T-helper 2 cell treated with Interferon-gamma antibody and Interleukin-4, amounts not matched to agents 5 μg/mL and 100 μg/mL, for 36 hours (primary cell): ENCODE measurements at regions not wholly inside any gene's neighbourhood (a gene's known extent, or its start where the extent isn't known, plus 50 kb on each side); places are given as distances from the start of the nearest gene placed in this dataset.

ENCODE experiments used
- DNase-seq: peaks from one replicate; pipeline ENCODE4 v3.0.0; 2021; ENCODE audit warnings: low spot score
- H3K27ac Mint-ChIP-seq: one replicate; pipeline ENCODE4 v1.8.0; 2021; ENCODE audit warnings: mild to moderate bottlenecking, mixed read lengths
- H3K27me3 Mint-ChIP-seq: one replicate; pipeline ENCODE4 v1.8.0; 2021; ENCODE audit warnings: low read depth, mixed read lengths
- H3K36me3 Mint-ChIP-seq: one replicate; pipeline ENCODE4 v1.8.0; 2021; ENCODE audit warnings: low read depth, mixed read lengths
- H3K4me1 Mint-ChIP-seq: one replicate; pipeline ENCODE4 v1.8.0; 2021; ENCODE audit warnings: low read depth, mixed read lengths
- H3K4me3 Mint-ChIP-seq: one replicate; pipeline ENCODE4 v1.8.0; 2022; ENCODE audit warnings: mild to moderate bottlenecking, moderate library complexity, mixed read lengths
- H3K9me3 Mint-ChIP-seq: one replicate; pipeline ENCODE4 v1.8.0; 2021; ENCODE audit warnings: mixed read lengths

- Mint-ChIP-seq H3K36me3 (no peaks in the 10 kb centered on the region), H3K4me3 (no peak overlapping the region), H3K27ac (no peak overlapping the region), H3K27me3 (no peaks in the 10 kb centered on the region), H3K4me1 (no peaks in the 10 kb centered on the region), H3K9me3 (no peaks in the 10 kb centered on the region)
- no peak for DNase-seq
Measured at GRCh38 chr2:120476141-120476540, 130.2 kb downstream of the INHBB start.

GRCh38 chr2:120477198-120477597 lies 131.3 kb downstream of the INHBB start:
- H3K36me3 Mint-ChIP-seq, result no peaks in the 10 kb centered on the region
- no peaks in the 10 kb centered on the region for H3K9me3 Mint-ChIP-seq
- DNase-seq, result no peak
- no peak overlapping the region for H3K27ac Mint-ChIP-seq
- H3K4me3 Mint-ChIP-seq, result no peak overlapping the region
- no peaks in the 10 kb centered on the region for H3K4me1 Mint-ChIP-seq
- H3K27me3 Mint-ChIP-seq, result no peaks in the 10 kb centered on the region

- H3K4me3 Mint-ChIP-seq, result no peak overlapping the region
- H3K9me3 Mint-ChIP-seq, result no peaks in the 10 kb centered on the region
- H3K36me3 Mint-ChIP-seq, result no peaks in the 10 kb centered on the region
- H3K4me1 Mint-ChIP-seq, result no peaks in the 10 kb centered on the region
- no peaks in the 10 kb centered on the region for H3K27me3 Mint-ChIP-seq
- no peak overlapping the region for H3K27ac Mint-ChIP-seq
- DNase-seq, result no peak
Measured at GRCh38 chr2:120477831-120478481, 132.0 kb downstream of the INHBB start.

- no peaks in the 10 kb centered on the region for H3K36me3 Mint-ChIP-seq
- no peaks in the 10 kb centered on the region for H3K4me1 Mint-ChIP-seq
- no peaks in the 10 kb centered on the region for H3K9me3 Mint-ChIP-seq
Measured at GRCh38 chr2:120480346-120480902, 134.5 kb downstream of the INHBB start.

GRCh38 chr2:120480903-120481445 lies 135.0 kb downstream of the INHBB start:
- Mint-ChIP-seq H3K4me3 (no peak overlapping the region), H3K27ac (no peak overlapping the region), H3K27me3 (no peaks in the 10 kb centered on the region), H3K4me1 (no peaks in the 10 kb centered on the region), H3K9me3 (no peaks in the 10 kb centered on the region), H3K36me3 (no peaks in the 10 kb centered on the region)
- no peak for DNase-seq

More at GRCh38 chr2:120480346-120480902, 134.5 kb downstream of the INHBB start:
- Mint-ChIP-seq H3K27ac (no peak overlapping the region), H3K27me3 (no peaks in the 10 kb centered on the region), H3K4me3 (no peak overlapping the region)
- no peak for DNase-seq

- no peaks in the 10 kb centered on the region for H3K27me3 Mint-ChIP-seq
Measured at GRCh38 chr2:120481446-120482194, 135.7 kb downstream of the INHBB start.

GRCh38 chr2:120482334-120482733 lies 136.4 kb downstream of the INHBB start:
- no peaks in the 10 kb centered on the region for H3K27me3 Mint-ChIP-seq
- H3K4me1 Mint-ChIP-seq, result no peaks in the 10 kb centered on the region
- no peak overlapping the region for H3K27ac Mint-ChIP-seq
- no peak overlapping the region for H3K4me3 Mint-ChIP-seq
- H3K9me3 Mint-ChIP-seq, result no peaks in the 10 kb centered on the region
- no peak for DNase-seq
- H3K36me3 Mint-ChIP-seq, result no peaks in the 10 kb centered on the region

More at GRCh38 chr2:120481446-120482194, 135.7 kb downstream of the INHBB start:
- Mint-ChIP-seq H3K36me3 (no peaks in the 10 kb centered on the region), H3K4me3 (no peak overlapping the region), H3K27ac (no peak overlapping the region), H3K4me1 (no peaks in the 10 kb centered on the region), H3K9me3 (no peaks in the 10 kb centered on the region)
- no peak for DNase-seq

- no peaks in the 10 kb centered on the region for H3K9me3 Mint-ChIP-seq
- no peak for DNase-seq
- H3K4me3 Mint-ChIP-seq, result no peak overlapping the region
- H3K27me3 Mint-ChIP-seq, result no peaks in the 10 kb centered on the region
- H3K36me3 Mint-ChIP-seq, result no peaks in the 10 kb centered on the region
- no peaks in the 10 kb centered on the region for H3K4me1 Mint-ChIP-seq
- no peak overlapping the region for H3K27ac Mint-ChIP-seq
Measured at GRCh38 chr2:120483355-120483754, 137.4 kb downstream of the INHBB start.

- Mint-ChIP-seq H3K4me3 (no peak overlapping the region), H3K9me3 (no peaks in the 10 kb centered on the region), H3K27ac (no peak overlapping the region), H3K4me1 (no peaks in the 10 kb centered on the region), H3K27me3 (no peaks in the 10 kb centered on the region), H3K36me3 (no peaks in the 10 kb centered on the region)
- DNase-seq, result no peak
Measured at GRCh38 chr2:120485096-120485495, 139.2 kb downstream of the INHBB start.

GRCh38 chr2:120486441-120486840 lies 140.5 kb downstream of the INHBB start:
- DNase-seq, result no peak
- no peak overlapping the region for H3K27ac Mint-ChIP-seq
- H3K9me3 Mint-ChIP-seq, result no peaks in the 10 kb centered on the region
- no peaks in the 10 kb centered on the region for H3K4me1 Mint-ChIP-seq
- H3K4me3 Mint-ChIP-seq, result no peak overlapping the region
- no peaks in the 10 kb centered on the region for H3K27me3 Mint-ChIP-seq
- H3K36me3 Mint-ChIP-seq, result no peaks in the 10 kb centered on the region

GRCh38 chr2:120486946-120487345 lies 141.0 kb downstream of the INHBB start:
- DNase-seq, result no peak
- no peaks in the 10 kb centered on the region for H3K9me3 Mint-ChIP-seq
- H3K27ac Mint-ChIP-seq, result no peak overlapping the region
- H3K4me1 Mint-ChIP-seq, result no peaks in the 10 kb centered on the region
- H3K4me3 Mint-ChIP-seq, result no peak overlapping the region
- H3K36me3 Mint-ChIP-seq, result no peaks in the 10 kb centered on the region
- no peaks in the 10 kb centered on the region for H3K27me3 Mint-ChIP-seq

- no peaks in the 10 kb centered on the region for H3K27me3 Mint-ChIP-seq
Measured at GRCh38 chr2:120488531-120488930, 142.6 kb downstream of the INHBB start.

GRCh38 chr2:120489023-120489422 lies 143.1 kb downstream of the INHBB start:
- Mint-ChIP-seq H3K9me3 (no peaks in the 10 kb centered on the region), H3K4me1 (no peaks in the 10 kb centered on the region), H3K27me3 (no peaks in the 10 kb centered on the region), H3K4me3 (no peak overlapping the region), H3K27ac (no peak overlapping the region), H3K36me3 (no peaks in the 10 kb centered on the region)
- no peak for DNase-seq

More at GRCh38 chr2:120488531-120488930, 142.6 kb downstream of the INHBB start:
- no peak for DNase-seq
- Mint-ChIP-seq H3K27ac (no peak overlapping the region), H3K4me3 (no peak overlapping the region), H3K9me3 (no peaks in the 10 kb centered on the region), H3K36me3 (no peaks in the 10 kb centered on the region), H3K4me1 (no peaks in the 10 kb centered on the region)

- Mint-ChIP-seq H3K4me1 (no peaks in the 10 kb centered on the region), H3K4me3 (no peak overlapping the region), H3K27me3 (peaks cover 1% of the 10 kb centered on the region), H3K36me3 (no peaks in the 10 kb centered on the region), H3K27ac (no peak overlapping the region), H3K9me3 (no peaks in the 10 kb centered on the region)
- DNase-seq, result no peak
Measured at GRCh38 chr2:120490091-120490798, 144.3 kb downstream of the INHBB start.
